Adrenal gland (tissue), 9 donors: ENCODE measurements at regions not wholly inside any gene's neighbourhood (a gene's known extent, or its start where the extent isn't known, plus 50 kb on each side); places are given as distances from the start of the nearest gene placed in this dataset.

Source experiments
- DNase-seq, 7 donors: peaks; one replicate each; pipeline ENCODE4 v3.0.0-alpha.2; 2019 to 2020
- H3K27ac ChIP-seq, 5 donors: fragments of 200-600 bp; sonication (generic) in 4 of 5; 1 replicate in 3 of 5; 2 replicates in 2 of 5; pipeline versions ENCODE4 v1.5.1 to v1.8.0; 2016 to 2020; ENCODE audit warnings: mild to moderate bottlenecking in 1 of 5
- H3K27me3 ChIP-seq: fragments of 200-600 bp; 2 replicates; pipeline ENCODE4 v1.8.0; 2021
- H3K36me3 ChIP-seq, 2 donors: fragments of 200-600 bp; replicated peaks in 1 of 2; 1 replicate in 1 of 2; 2 replicates in 1 of 2; pipeline versions ENCODE4 v1.5.1 to v1.8.0; 2018 to 2022
- H3K4me1 ChIP-seq, 2 donors: fragments of 200-600 bp; replicated peaks in 1 of 2; 1 replicate in 1 of 2; 2 replicates in 1 of 2; pipeline versions ENCODE4 v1.5.1 to v1.8.0; 2018 to 2021
- H3K4me3 ChIP-seq, 4 donors: fragments of 200-600 bp; sonication (generic) in 3 of 4; one replicate each; pipeline ENCODE4 v1.5.1; 2016 to 2018
- H3K9me3 ChIP-seq, 3 donors: fragments of 200-600 bp; sonication (generic) in 1 of 3; replicated peaks in 1 of 3; 1 replicate in 2 of 3; 2 replicates in 1 of 3; pipeline versions ENCODE4 v1.5.1 to v1.8.0; 2016 to 2021
- POLR2A ChIP-seq, 2 donors: fragments of 450-650 bp; IDR thresholded peaks; one replicate each; pipeline ENCODE4 v1.6.1; 2017; ENCODE audit warnings: antibody characterized with exemption in 2 of 2, mild to moderate bottlenecking in 2 of 2, moderate library complexity in 1 of 2
- WGBS, 4 donors: extraction: QIAGEN DNeasy Blood & Tissue Kit in 2 of 4; methylation state at CpG; one replicate each; pipeline versions ENCODE4 v1.1.5 to v1.1.7; 2013 to 2017; 5-methylcytosine and 5-hydroxymethylcytosine counted together
- intact Hi-C, 2 donors: fragments of 100-400 bp; cut with DNase I; formaldehyde crosslinking; loops; one replicate each; pipeline versions ENCODE4 v1.14.1 to v1.15.0; 2022 to 2023
- TF ChIP-seq, protein P1 (sequence below), 6 experiments: fragments of 450-650 bp in 4 of 6; fragments of 200-600 bp in 2 of 6; sonication (generic) in 1 of 6; IDR thresholded peaks; 1 replicate in 5 of 6; 2 replicates in 1 of 6; pipeline versions ENCODE4 v1.5.1 to v1.8.0; 2016 to 2021; ENCODE audit warnings: antibody characterized with exemption in 6 of 6, mild to moderate bottlenecking in 2 of 6, moderate library complexity in 1 of 6
- donor health status: healthy with polysubstance abuse.
- donor health status: Bipolar disorder and iron deficiency.
- donor health status: DM: yes; HTN: yes; CAD: no.
- donor health status: DM: no; HTN: no; CAD: no.
- donor health status: DM: no; HTN: no; CAD: no.

GRCh38 chr7:124480821-124481290 lies 284.7 kb downstream of the GPR37 start:
- Histone ChIP-seq H3K36me3 (no peaks in the 10 kb centered on the region), H3K27ac (no peak overlapping the region), H3K27me3 (no peaks in the 10 kb centered on the region), H3K9me3 (no peaks in the 10 kb centered on the region), H3K4me3 (no peak overlapping the region), H3K4me1 (no peaks in the 10 kb centered on the region)
- no peak for TF ChIP-seq POLR2A (IDR thresholded peaks at IDR 0.05)
- TF ChIP-seq, protein P1, sequence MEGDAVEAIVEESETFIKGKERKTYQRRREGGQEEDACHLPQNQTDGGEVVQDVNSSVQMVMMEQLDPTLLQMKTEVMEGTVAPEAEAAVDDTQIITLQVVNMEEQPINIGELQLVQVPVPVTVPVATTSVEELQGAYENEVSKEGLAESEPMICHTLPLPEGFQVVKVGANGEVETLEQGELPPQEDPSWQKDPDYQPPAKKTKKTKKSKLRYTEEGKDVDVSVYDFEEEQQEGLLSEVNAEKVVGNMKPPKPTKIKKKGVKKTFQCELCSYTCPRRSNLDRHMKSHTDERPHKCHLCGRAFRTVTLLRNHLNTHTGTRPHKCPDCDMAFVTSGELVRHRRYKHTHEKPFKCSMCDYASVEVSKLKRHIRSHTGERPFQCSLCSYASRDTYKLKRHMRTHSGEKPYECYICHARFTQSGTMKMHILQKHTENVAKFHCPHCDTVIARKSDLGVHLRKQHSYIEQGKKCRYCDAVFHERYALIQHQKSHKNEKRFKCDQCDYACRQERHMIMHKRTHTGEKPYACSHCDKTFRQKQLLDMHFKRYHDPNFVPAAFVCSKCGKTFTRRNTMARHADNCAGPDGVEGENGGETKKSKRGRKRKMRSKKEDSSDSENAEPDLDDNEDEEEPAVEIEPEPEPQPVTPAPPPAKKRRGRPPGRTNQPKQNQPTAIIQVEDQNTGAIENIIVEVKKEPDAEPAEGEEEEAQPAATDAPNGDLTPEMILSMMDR (IDR thresholded peaks at IDR 0.05), result no peak
- DNase-seq, result no peak
- 87 to 96% (median 93%) methylated on average over 14 to 23 of the region's 23 CpGs for WGBS, 4 donors
- intact Hi-C loops, result no loop called here

DNA sequence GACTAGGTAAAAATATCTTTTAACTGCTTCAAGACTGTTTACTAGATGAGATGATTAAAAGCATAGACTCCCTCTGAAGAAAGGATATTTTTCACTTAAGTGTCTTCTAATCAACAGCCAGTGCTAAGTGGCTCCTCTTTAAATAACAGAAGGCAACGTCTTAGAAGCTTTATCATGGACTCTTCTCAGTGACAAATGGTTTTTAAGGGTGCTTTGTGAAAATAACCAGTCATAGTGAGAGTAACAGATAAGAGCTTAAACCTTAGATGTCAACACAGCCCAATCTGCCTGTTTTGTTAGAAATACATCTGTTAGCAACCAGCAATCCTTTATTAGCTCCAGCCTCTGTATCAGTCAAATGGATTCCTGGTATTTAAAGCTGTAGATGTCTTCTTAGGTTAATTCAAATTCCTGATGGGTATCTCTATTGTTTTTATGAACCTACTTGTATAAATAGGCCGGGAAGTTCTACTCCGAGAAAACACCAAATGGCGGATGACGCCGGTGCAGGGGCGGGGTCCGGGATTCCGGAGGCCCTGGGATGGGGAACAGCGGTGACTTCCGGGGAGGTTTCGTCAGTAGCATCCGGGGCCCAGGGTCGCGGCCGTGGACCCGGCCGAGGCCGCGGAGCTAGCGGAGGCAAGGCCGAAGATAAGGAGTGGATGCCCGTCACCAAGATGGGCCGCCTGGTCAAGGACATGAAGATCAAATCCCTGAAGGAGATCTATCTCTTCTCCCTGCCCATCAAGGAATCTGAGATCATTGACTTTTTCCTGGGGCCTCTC lies 285.4 kb downstream of the GPR37 start:
- WGBS, 4 donors, result 66 to 76% (median 68%) methylated on average over 22 to 24 of the region's 24 CpGs
- Histone ChIP-seq H3K27me3 (no peaks in the 10 kb centered on the region), H3K27ac (no peak overlapping the region), H3K36me3 (no peaks in the 10 kb centered on the region), H3K9me3 (no peaks in the 10 kb centered on the region), H3K4me1 (no peaks in the 10 kb centered on the region), H3K4me3 (no peak overlapping the region)
- intact Hi-C loops, result no loop called here
- TF ChIP-seq, protein P1 (IDR thresholded peaks at IDR 0.05), result no peak
- TF ChIP-seq POLR2A (IDR thresholded peaks at IDR 0.05), result no peak
- DNase-seq, result no peak

DNA sequence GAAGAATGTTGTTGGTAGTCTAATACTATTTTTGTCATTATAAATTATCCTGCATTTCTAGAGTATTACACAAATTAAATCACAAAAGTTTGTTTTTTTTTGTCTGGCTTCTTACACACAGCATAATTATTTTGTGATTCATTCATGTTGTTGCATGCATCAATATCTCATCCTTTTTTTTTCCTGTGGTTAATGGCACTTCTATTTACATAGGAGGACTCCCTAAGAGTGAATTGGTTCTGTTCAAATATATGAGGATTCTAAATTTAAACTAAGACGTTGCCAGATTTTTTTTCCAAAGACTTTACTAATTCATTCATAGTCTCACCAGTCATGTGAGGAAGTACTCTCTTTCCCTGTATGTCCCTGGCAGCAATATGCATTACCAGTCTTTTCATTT lies 303.3 kb downstream of the GPR37 start:
- Histone ChIP-seq H3K9me3 (no peaks in the 10 kb centered on the region), H3K27ac (no peak overlapping the region), H3K4me3 (no peak overlapping the region), H3K4me1 (no peaks in the 10 kb centered on the region), H3K36me3 (no peaks in the 10 kb centered on the region), H3K27me3 (no peaks in the 10 kb centered on the region)
- DNase-seq, result no peak
- intact Hi-C loops, result no loop called here
- TF ChIP-seq, protein P1 (IDR thresholded peaks at IDR 0.05), result no peak
- no peak for TF ChIP-seq POLR2A (IDR thresholded peaks at IDR 0.05)
- WGBS, 4 donors, result 39 to 56% (median 53%) methylated on average over 1 of the region's 1 CpG

- no peaks in the 10 kb centered on the region for H3K27me3 ChIP-seq
- no peak overlapping the region for H3K4me3 ChIP-seq
- no peaks in the 10 kb centered on the region for H3K36me3 ChIP-seq
- TF ChIP-seq POLR2A (IDR thresholded peaks at IDR 0.05), result no peak
- TF ChIP-seq, protein P1 (IDR thresholded peaks at IDR 0.05), result no peak
- intact Hi-C loops, result no loop called here
- H3K4me1 ChIP-seq, result no peaks in the 10 kb centered on the region
- WGBS, 4 donors, result 64 to 91% (median 75%) methylated on average over 2 of the region's 2 CpGs
- H3K27ac ChIP-seq, result no peak overlapping the region
- DNase-seq, result no peak
- no peaks in the 10 kb centered on the region for H3K9me3 ChIP-seq
These were observed 305.0 kb downstream of the GPR37 start for GRCh38 chr7:124460555-124460954.
